Neural cell (in vitro differentiated cells): ENCODE measurements at regions not wholly inside any gene's neighbourhood (a gene's known extent, or its start where the extent isn't known, plus 50 kb on each side); places are given as distances from the start of the nearest gene placed in this dataset.

ENCODE experiments used
- H2AFZ ChIP-seq: fragments of 200-600, 300-800 bp; sonication (generic), shearing (Covaris generic); 2 replicates; pipeline ENCODE4 v1.6.0; 2014; ENCODE audit warnings: low read depth, mild to moderate bottlenecking, antibody characterized with exemption, low read length, moderate library complexity
- H3F3A ChIP-seq: fragments of 200-600 bp; shearing (Covaris generic); 2 replicates; pipeline ENCODE4 v1.6.1; 2016; ENCODE audit warnings: mild to moderate bottlenecking, moderate library complexity, mixed read lengths, antibody characterized with exemption, low read length; ENCODE audit not compliant: insufficient read depth, poor library complexity, severe bottlenecking
- H3K27ac ChIP-seq: fragments of 200-600, 300-800 bp; sonication (generic), shearing (Covaris generic); 2 replicates; pipeline ENCODE4 v1.5.1; 2014; ENCODE audit warnings: mild to moderate bottlenecking, low read length, moderate library complexity
- H3K27me3 ChIP-seq: fragments of 300-800, 200-600 bp; sonication (generic), shearing (Covaris generic); 2 replicates; pipeline ENCODE4 v1.6.0; 2014; ENCODE audit warnings: mild to moderate bottlenecking, low read depth, low read length, moderate library complexity; ENCODE audit not compliant: insufficient read depth
- H3K36me3 ChIP-seq: fragments of 300-800, 200-600 bp; sonication (generic), shearing (Covaris generic); 2 replicates; pipeline ENCODE4 v1.5.1; 2014; ENCODE audit warnings: mild to moderate bottlenecking, antibody characterized with exemption, low read length, moderate library complexity; ENCODE audit not compliant: insufficient read depth
- H3K4me2 ChIP-seq: fragments of 300-800, 200-600 bp; sonication (generic), shearing (Covaris generic); 2 replicates; pipeline ENCODE4 v1.6.0; 2014; ENCODE audit warnings: mild to moderate bottlenecking, low read length
- H3K4me3 ChIP-seq: fragments of 300-800, 200-600 bp; sonication (generic), shearing (Covaris generic); 2 replicates; pipeline ENCODE4 v1.5.1; 2014; ENCODE audit warnings: mild to moderate bottlenecking, low read length, moderate library complexity
- H3K79me2 ChIP-seq: fragments of 200-600 bp; shearing (Covaris generic); replicated peaks from 2 replicates; pipeline ENCODE4 v1.6.0; 2014; ENCODE audit warnings: mild to moderate bottlenecking, low read length, moderate library complexity; ENCODE audit not compliant: insufficient read depth
- H3K9ac ChIP-seq: fragments of 300-800, 200-600 bp; sonication (generic), shearing (Covaris generic); 2 replicates; pipeline ENCODE4 v1.6.1; 2016; ENCODE audit warnings: mild to moderate bottlenecking, low read length, mixed read lengths
- H3K9me2 ChIP-seq: fragments of 200-600 bp; shearing (Covaris generic); 2 replicates; pipeline ENCODE4 v1.6.1; 2016; ENCODE audit warnings: mild to moderate bottlenecking, low read length, mixed read lengths; ENCODE audit not compliant: insufficient read depth
- H3K9me3 ChIP-seq: fragments of 200-600, 300-800 bp; sonication (generic), shearing (Covaris generic); 2 replicates; pipeline ENCODE4 v1.6.1; 2016; ENCODE audit warnings: mild to moderate bottlenecking, mixed run types, low read length, moderate library complexity, mixed read lengths
- H4K20me1 ChIP-seq: fragments of 200-600 bp; shearing (Covaris generic); 2 replicates; pipeline ENCODE4 v1.6.1; 2016; ENCODE audit warnings: mild to moderate bottlenecking, mixed run types; ENCODE audit not compliant: insufficient read depth
- EP300 ChIP-seq: fragments of 450-650 bp; conservative IDR thresholded peaks from 2 replicates; pipeline ENCODE4 v1.6.1; 2014; ENCODE audit warnings: antibody characterized with exemption, mild to moderate bottlenecking, moderate library complexity; ENCODE audit not compliant: poor library complexity, severe bottlenecking
- EZH2 ChIP-seq: fragments of 200-600, 300-800 bp; shearing (Covaris generic), sonication (generic); IDR thresholded peaks from 2 replicates; pipeline ENCODE4 v1.6.1; 2014; ENCODE audit warnings: antibody characterized with exemption, low read length, borderline replicate concordance, mild to moderate bottlenecking; ENCODE audit not compliant: insufficient read depth, poor library complexity, severe bottlenecking
- MXI1 ChIP-seq: fragments of 450-650 bp; conservative IDR thresholded peaks from 2 replicates; pipeline ENCODE4 v1.6.1; 2014; ENCODE audit warnings: antibody characterized with exemption, mild to moderate bottlenecking; ENCODE audit not compliant: poor library complexity, severe bottlenecking
- POLR2AphosphoS5 ChIP-seq: IDR thresholded peaks from 2 replicates; pipeline ENCODE4 v1.6.1; 2012
- RAD21 ChIP-seq: fragments of 450-650 bp; conservative IDR thresholded peaks from 2 replicates; pipeline ENCODE4 v1.6.1; 2014; ENCODE audit warnings: antibody characterized with exemption, mild to moderate bottlenecking, moderate library complexity
- SMC3 ChIP-seq: fragments of 450-650 bp; conservative IDR thresholded peaks from 2 replicates; pipeline ENCODE4 v1.6.1; 2014; ENCODE audit warnings: antibody characterized with exemption, mild to moderate bottlenecking, moderate library complexity; ENCODE audit not compliant: poor library complexity
- TAF1 ChIP-seq: IDR thresholded peaks from 2 replicates; pipeline ENCODE4 v1.6.1; 2012; ENCODE audit warnings: low read depth
- TF ChIP-seq, protein P1 (sequence below): IDR thresholded peaks from 2 replicates; pipeline ENCODE4 v1.6.1; 2012; ENCODE audit warnings: borderline replicate concordance
- TF ChIP-seq, protein P2 (sequence below): fragments of 450-650 bp; IDR thresholded peaks from 2 replicates; pipeline ENCODE4 v1.5.1; 2014; ENCODE audit warnings: antibody characterized with exemption, mild to moderate bottlenecking, moderate library complexity; ENCODE audit not compliant: poor library complexity, severe bottlenecking

GRCh38 chr4:66855956-66856355, 689.3 kb downstream of the CENPC start:
- no peak overlapping the region for H3K27ac ChIP-seq

GRCh38 chr4:66853845-66854244, 691.5 kb downstream of the CENPC start:
- Histone ChIP-seq H3K9me2 (no peaks in the 10 kb centered on the region), H3K79me2 (no peaks in the 10 kb centered on the region)
- TF ChIP-seq POLR2AphosphoS5 (no peak), RAD21 (no peak), EP300 (no peak), MXI1 (no peak), EZH2 (no peak), TAF1 (no peak), SMC3 (no peak)
- TF ChIP-seq, protein P1, sequence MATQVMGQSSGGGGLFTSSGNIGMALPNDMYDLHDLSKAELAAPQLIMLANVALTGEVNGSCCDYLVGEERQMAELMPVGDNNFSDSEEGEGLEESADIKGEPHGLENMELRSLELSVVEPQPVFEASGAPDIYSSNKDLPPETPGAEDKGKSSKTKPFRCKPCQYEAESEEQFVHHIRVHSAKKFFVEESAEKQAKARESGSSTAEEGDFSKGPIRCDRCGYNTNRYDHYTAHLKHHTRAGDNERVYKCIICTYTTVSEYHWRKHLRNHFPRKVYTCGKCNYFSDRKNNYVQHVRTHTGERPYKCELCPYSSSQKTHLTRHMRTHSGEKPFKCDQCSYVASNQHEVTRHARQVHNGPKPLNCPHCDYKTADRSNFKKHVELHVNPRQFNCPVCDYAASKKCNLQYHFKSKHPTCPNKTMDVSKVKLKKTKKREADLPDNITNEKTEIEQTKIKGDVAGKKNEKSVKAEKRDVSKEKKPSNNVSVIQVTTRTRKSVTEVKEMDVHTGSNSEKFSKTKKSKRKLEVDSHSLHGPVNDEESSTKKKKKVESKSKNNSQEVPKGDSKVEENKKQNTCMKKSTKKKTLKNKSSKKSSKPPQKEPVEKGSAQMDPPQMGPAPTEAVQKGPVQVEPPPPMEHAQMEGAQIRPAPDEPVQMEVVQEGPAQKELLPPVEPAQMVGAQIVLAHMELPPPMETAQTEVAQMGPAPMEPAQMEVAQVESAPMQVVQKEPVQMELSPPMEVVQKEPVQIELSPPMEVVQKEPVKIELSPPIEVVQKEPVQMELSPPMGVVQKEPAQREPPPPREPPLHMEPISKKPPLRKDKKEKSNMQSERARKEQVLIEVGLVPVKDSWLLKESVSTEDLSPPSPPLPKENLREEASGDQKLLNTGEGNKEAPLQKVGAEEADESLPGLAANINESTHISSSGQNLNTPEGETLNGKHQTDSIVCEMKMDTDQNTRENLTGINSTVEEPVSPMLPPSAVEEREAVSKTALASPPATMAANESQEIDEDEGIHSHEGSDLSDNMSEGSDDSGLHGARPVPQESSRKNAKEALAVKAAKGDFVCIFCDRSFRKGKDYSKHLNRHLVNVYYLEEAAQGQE = no peak
- TF ChIP-seq, protein P2, sequence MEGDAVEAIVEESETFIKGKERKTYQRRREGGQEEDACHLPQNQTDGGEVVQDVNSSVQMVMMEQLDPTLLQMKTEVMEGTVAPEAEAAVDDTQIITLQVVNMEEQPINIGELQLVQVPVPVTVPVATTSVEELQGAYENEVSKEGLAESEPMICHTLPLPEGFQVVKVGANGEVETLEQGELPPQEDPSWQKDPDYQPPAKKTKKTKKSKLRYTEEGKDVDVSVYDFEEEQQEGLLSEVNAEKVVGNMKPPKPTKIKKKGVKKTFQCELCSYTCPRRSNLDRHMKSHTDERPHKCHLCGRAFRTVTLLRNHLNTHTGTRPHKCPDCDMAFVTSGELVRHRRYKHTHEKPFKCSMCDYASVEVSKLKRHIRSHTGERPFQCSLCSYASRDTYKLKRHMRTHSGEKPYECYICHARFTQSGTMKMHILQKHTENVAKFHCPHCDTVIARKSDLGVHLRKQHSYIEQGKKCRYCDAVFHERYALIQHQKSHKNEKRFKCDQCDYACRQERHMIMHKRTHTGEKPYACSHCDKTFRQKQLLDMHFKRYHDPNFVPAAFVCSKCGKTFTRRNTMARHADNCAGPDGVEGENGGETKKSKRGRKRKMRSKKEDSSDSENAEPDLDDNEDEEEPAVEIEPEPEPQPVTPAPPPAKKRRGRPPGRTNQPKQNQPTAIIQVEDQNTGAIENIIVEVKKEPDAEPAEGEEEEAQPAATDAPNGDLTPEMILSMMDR = no peak

More at GRCh38 chr4:66855956-66856355, 689.3 kb downstream of the CENPC start:
- no peak for TF ChIP-seq SMC3
- TF ChIP-seq EP300 = no peak
- TF ChIP-seq POLR2AphosphoS5 = no peak
- TF ChIP-seq TAF1 = no peak
- TF ChIP-seq, protein P2 = no peak
- no peak for TF ChIP-seq MXI1
- TF ChIP-seq EZH2 = no peak
- Histone ChIP-seq H3K4me3 (no peak overlapping the region), H3K27me3 (no peaks in the 10 kb centered on the region), H3K9me2 (no peaks in the 10 kb centered on the region), H3F3A (no peaks in the 10 kb centered on the region), H3K9ac (no peak overlapping the region), H3K79me2 (no peaks in the 10 kb centered on the region), H2AFZ (no peak overlapping the region), H4K20me1 (no peaks in the 10 kb centered on the region), H3K9me3 (no peaks in the 10 kb centered on the region), H3K36me3 (no peaks in the 10 kb centered on the region), H3K4me2 (no peak overlapping the region)

More at GRCh38 chr4:66853845-66854244, 691.5 kb downstream of the CENPC start:
- no peaks in the 10 kb centered on the region for H3K27me3 ChIP-seq
- no peak overlapping the region for H3K4me3 ChIP-seq
- H3K36me3 ChIP-seq = no peaks in the 10 kb centered on the region
- no peak overlapping the region for H3K4me2 ChIP-seq
- H2AFZ ChIP-seq = no peak overlapping the region
- no peak overlapping the region for H3K9ac ChIP-seq
- H3K9me3 ChIP-seq = no peaks in the 10 kb centered on the region
- H3F3A ChIP-seq = no peaks in the 10 kb centered on the region
- H3K27ac ChIP-seq = no peak overlapping the region
- no peaks in the 10 kb centered on the region for H4K20me1 ChIP-seq
